ENCODE measurements at regions not wholly inside any gene's neighbourhood (a gene's known extent, or its start where the extent isn't known, plus 50 kb on each side); places are given as distances from the start of the nearest gene placed in this dataset.

- DNase-seq (ENCODE audit: low read depth): peak; percentile 83
- H3K4me3 ChIP-seq (ENCODE audit: low read depth, low read length): no peak overlapping the region
- no peak for TF ChIP-seq CTCF (IDR thresholded peaks at IDR 0.05; ENCODE audit: insufficient read depth, low read depth, low read length)
Observed at GRCh38 chrY:17067307-17067706, 812.7 kb downstream of the CDY2B start.

- DNase-seq (ENCODE audit: low read depth): no peak
- TF ChIP-seq CTCF (IDR thresholded peaks at IDR 0.05; ENCODE audit: insufficient read depth, low read depth, low read length): no peak
Observed at GRCh38 chrY:17053041-17053440, 827.0 kb downstream of the CDY2B start.

GRCh38 chrY:17050374-17050773, 829.6 kb downstream of the CDY2B start:
- no peak for DNase-seq (ENCODE audit: low read depth)
- no peak overlapping the region for H3K4me3 ChIP-seq (ENCODE audit: low read depth, low read length)
- TF ChIP-seq CTCF (IDR thresholded peaks at IDR 0.05; ENCODE audit: insufficient read depth, low read depth, low read length): no peak

More at GRCh38 chrY:17053041-17053440, 827.0 kb downstream of the CDY2B start:
- no peak overlapping the region for H3K4me3 ChIP-seq (ENCODE audit: low read depth, low read length)

- no peak overlapping the region for H3K4me3 ChIP-seq (ENCODE audit: low read depth, low read length)
Observed at GRCh38 chrY:17045124-17045523, 834.9 kb downstream of the CDY2B start.

GRCh38 chrY:17044723-17045122, 835.3 kb downstream of the CDY2B start:
- no peak for TF ChIP-seq CTCF (IDR thresholded peaks at IDR 0.05; ENCODE audit: insufficient read depth, low read depth, low read length)
- no peak for DNase-seq (ENCODE audit: low read depth)
- H3K4me3 ChIP-seq (ENCODE audit: low read depth, low read length): no peak overlapping the region

More at GRCh38 chrY:17045124-17045523, 834.9 kb downstream of the CDY2B start:
- no peak for DNase-seq (ENCODE audit: low read depth)
- TF ChIP-seq CTCF (IDR thresholded peaks at IDR 0.05; ENCODE audit: insufficient read depth, low read depth, low read length): no peak

GRCh38 chrY:17044272-17044671, 835.7 kb downstream of the CDY2B start:
- no peak for TF ChIP-seq CTCF (IDR thresholded peaks at IDR 0.05; ENCODE audit: insufficient read depth, low read depth, low read length)
- no peak overlapping the region for H3K4me3 ChIP-seq (ENCODE audit: low read depth, low read length)
- peak; percentile 3 for DNase-seq (ENCODE audit: low read depth)

- no peak for TF ChIP-seq CTCF (IDR thresholded peaks at IDR 0.05; ENCODE audit: insufficient read depth, low read depth, low read length)
- peak; percentile 2 for DNase-seq (ENCODE audit: low read depth)
- H3K4me3 ChIP-seq (ENCODE audit: low read depth, low read length): no peak overlapping the region
Observed at GRCh38 chrY:17038439-17038838, 841.6 kb downstream of the CDY2B start.
